ENCODE measurements at regions not wholly inside any gene's neighbourhood (a gene's known extent, or its start where the extent isn't known, plus 50 kb on each side); places are given as distances from the start of the nearest gene placed in this dataset.

DNA sequence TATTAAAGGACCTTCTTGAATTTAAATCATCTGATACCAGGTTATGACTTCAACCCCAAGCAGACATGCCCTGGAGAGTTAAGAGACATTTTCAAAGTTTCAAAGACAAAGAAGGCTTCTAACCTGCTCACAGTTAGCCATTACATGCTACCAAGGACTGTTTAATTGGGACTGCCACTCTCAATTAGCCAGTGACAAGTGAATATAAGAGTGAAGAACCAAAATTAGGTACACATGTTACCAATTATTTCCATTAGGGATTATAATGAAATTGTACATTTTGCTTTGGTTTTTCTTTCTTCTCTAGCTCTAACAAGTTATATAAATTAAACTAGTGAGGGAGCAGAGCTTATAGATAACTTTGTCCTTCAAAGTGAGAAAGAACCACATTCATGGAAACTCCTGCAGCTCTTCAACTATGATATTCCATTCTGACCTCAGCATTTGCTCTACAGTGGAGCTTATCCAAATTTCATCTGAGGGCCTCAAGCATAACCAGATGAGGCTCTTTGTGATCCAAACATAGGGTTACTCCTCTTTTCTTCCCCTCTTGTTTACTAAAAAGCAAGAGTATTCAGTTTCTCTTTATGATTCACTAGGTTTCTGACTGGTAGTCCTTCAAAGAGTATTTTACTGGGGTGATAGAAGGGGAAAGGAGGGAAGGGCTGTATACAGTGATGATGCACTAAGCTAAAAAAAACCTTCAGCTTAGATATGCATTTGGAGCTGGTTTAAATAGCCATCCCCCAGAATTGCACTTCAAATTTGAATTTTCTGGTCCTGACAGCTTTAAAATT lies 91.3 kb downstream of the DUSP6 start:
- peak overlapping the region in 1 of 2 experiments; percentile 92; a peak in 2 of 4 replicates for H3K27ac ChIP-seq (ENCODE audit: low read depth in 2 of 2, low read length in 1 of 2)
- H3K4me3 ChIP-seq (ENCODE audit: low read depth in 2 of 2, low read length in 1 of 2): no peak overlapping the region
- POLR2A ChIA-PET: interaction anchor here (0.6 kb wide), 1 partner anchor 93 kb away, joined by 3 read pairs; no protein-coding TSS in a partner anchor
- no peaks in the 10 kb centered on the region for H3K36me3 ChIP-seq (replicated peaks in 1 of 2; ENCODE audit: control insufficient read depth in 1 of 2, insufficient read depth in 2 of 2, low read length in 1 of 2)
- H3K4me2 ChIP-seq: no peak overlapping the region
- no peaks in the 10 kb centered on the region for H3K27me3 ChIP-seq (ENCODE audit: insufficient read depth)
- no peak overlapping the region for H2AFZ ChIP-seq (ENCODE audit: low read depth)
- H4K20me1 ChIP-seq (ENCODE audit: insufficient read depth): no peaks in the 10 kb centered on the region
- H3K9ac ChIP-seq: no peak overlapping the region
- peak in 1 of 2 experiments; percentile 70; a peak in 2 of 4 replicates for TF ChIP-seq EP300 (IDR thresholded peaks at IDR 0.05; ENCODE audit: borderline replicate concordance in 1 of 2, low read depth in 1 of 2, low read length in 1 of 2)
- no peak for TF ChIP-seq RAD21 (IDR thresholded peaks at IDR 0.05; ENCODE audit: low read length)
- TF ChIP-seq RCOR1 (IDR thresholded peaks at IDR 0.05; ENCODE audit: low read length): 0 out of 2 replicates have a peak, but pooled peaks have one; percentile 20
- TF ChIP-seq NFIC (IDR thresholded peaks at IDR 0.05; ENCODE audit: borderline replicate concordance): no peak
- peaks cover 0 to 8% of the 10 kb centered on the region in 2 experiments; a peak in 2 of 4 replicates for H3K4me1 ChIP-seq (ENCODE audit: control insufficient read depth in 1 of 2, insufficient read depth in 2 of 2, low read depth in 1 of 2, low read length in 1 of 2)
- peak; percentile 25 for DNase-seq
- CTCF ChIA-PET: interaction anchor here (1.0 to 1.5 kb wide), 2 partner anchors 10 to 16 kb away, joined by 3 read pairs; no protein-coding TSS in a partner anchor
- no peaks in the 10 kb centered on the region for H3K79me2 ChIP-seq (ENCODE audit: insufficient read depth)
- H3K9me3 ChIP-seq: no peaks in the 10 kb centered on the region
- H3F3A ChIP-seq (replicated peaks; ENCODE audit: insufficient read depth): no peaks in the 10 kb centered on the region
- no peaks in the 10 kb centered on the region for H3K9me2 ChIP-seq

DNA sequence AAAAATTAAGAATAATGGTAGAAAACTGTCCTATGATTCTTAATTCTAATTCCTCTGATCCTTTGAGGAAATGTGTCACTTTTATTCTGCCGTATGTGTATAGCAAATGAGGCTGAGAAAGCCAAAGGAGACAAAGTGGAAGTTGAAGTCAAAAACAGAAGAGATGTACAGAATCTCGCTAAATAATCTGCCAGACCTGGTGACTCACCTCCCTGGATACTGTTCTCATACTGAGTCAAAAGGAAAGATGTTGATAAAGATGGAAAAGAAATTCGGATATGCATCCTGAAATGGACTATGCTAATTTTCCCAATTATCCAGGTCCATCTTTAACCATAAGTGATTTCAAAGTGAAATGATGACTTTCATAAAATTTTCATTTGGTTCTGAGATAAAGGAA lies 92.5 kb downstream of the DUSP6 start:
- no peaks in the 10 kb centered on the region for H3F3A ChIP-seq (replicated peaks; ENCODE audit: insufficient read depth)
- H3K79me2 ChIP-seq (ENCODE audit: insufficient read depth): no peaks in the 10 kb centered on the region
- TF ChIP-seq RFX5 (IDR thresholded peaks at IDR 0.05; ENCODE audit: low read length): no peak
- TF ChIP-seq SIN3A (IDR thresholded peaks at IDR 0.05; ENCODE audit: borderline replicate concordance, low read depth, low read length): no peak
- no peak for TF ChIP-seq RCOR1 (IDR thresholded peaks at IDR 0.05; ENCODE audit: low read length)
- peak; percentile 37; the same call in 1 of the 2 replicates for TF ChIP-seq TCF12 (IDR thresholded peaks at IDR 0.05)
- TF ChIP-seq JUND (IDR thresholded peaks at IDR 0.05): peak; percentile 50
- no peak for TF ChIP-seq MXI1 (IDR thresholded peaks at IDR 0.05; ENCODE audit: low read depth, low read length)
- TF ChIP-seq FOXM1 (IDR thresholded peaks at IDR 0.05; ENCODE audit: low read depth): no peak
- TF ChIP-seq NRF1 (IDR thresholded peaks at IDR 0.05; ENCODE audit: low read depth, low read length): no peak
- TF ChIP-seq ELF1 (IDR thresholded peaks at IDR 0.05): no peak
- no peak for TF ChIP-seq RXRA (IDR thresholded peaks at IDR 0.05; ENCODE audit: borderline replicate concordance, low read depth)
- TF ChIP-seq NFIC (IDR thresholded peaks at IDR 0.05; ENCODE audit: borderline replicate concordance): no peak
- TF ChIP-seq TEAD4 (IDR thresholded peaks at IDR 0.05; ENCODE audit: borderline replicate concordance, insufficient read depth): no peak
- TF ChIP-seq, protein P1, sequence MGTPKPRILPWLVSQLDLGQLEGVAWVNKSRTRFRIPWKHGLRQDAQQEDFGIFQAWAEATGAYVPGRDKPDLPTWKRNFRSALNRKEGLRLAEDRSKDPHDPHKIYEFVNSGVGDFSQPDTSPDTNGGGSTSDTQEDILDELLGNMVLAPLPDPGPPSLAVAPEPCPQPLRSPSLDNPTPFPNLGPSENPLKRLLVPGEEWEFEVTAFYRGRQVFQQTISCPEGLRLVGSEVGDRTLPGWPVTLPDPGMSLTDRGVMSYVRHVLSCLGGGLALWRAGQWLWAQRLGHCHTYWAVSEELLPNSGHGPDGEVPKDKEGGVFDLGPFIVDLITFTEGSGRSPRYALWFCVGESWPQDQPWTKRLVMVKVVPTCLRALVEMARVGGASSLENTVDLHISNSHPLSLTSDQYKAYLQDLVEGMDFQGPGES (IDR thresholded peaks at IDR 0.05; ENCODE audit: low read depth, low read length): no peak
- TF ChIP-seq FOSL2 (IDR thresholded peaks at IDR 0.05; ENCODE audit: borderline replicate concordance, low read depth): peak; percentile 42; the same call in 1 of the 2 replicates
- TF ChIP-seq RAD21 (IDR thresholded peaks at IDR 0.05; ENCODE audit: low read length): no peak
- TF ChIP-seq GABPA (IDR thresholded peaks at IDR 0.05; ENCODE audit: low read depth): no peak
- TF ChIP-seq, protein P2, sequence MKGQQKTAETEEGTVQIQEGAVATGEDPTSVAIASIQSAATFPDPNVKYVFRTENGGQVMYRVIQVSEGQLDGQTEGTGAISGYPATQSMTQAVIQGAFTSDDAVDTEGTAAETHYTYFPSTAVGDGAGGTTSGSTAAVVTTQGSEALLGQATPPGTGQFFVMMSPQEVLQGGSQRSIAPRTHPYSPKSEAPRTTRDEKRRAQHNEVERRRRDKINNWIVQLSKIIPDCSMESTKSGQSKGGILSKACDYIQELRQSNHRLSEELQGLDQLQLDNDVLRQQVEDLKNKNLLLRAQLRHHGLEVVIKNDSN (IDR thresholded peaks at IDR 0.05; ENCODE audit: borderline replicate concordance, low read depth): no peak
- H3K9me3 ChIP-seq: no peaks in the 10 kb centered on the region
- no peak overlapping the region for H2AFZ ChIP-seq (ENCODE audit: low read depth)
- no peaks in the 10 kb centered on the region for H3K27me3 ChIP-seq (ENCODE audit: insufficient read depth)
- DNase-seq: no peak
- no peaks in the 10 kb centered on the region for H4K20me1 ChIP-seq (ENCODE audit: insufficient read depth)
- H3K9me2 ChIP-seq: no peaks in the 10 kb centered on the region
- H3K27ac ChIP-seq (ENCODE audit: low read depth in 2 of 2, low read length in 1 of 2): peak overlapping the region in 1 of 2 experiments; percentile 92; a peak in 2 of 4 replicates
- no peak overlapping the region for H3K9ac ChIP-seq
- 30% methylated on average over 3 of the region's 3 CpGs for WGBS (ENCODE audit: low lambda C conversion rate)
- H3K4me3 ChIP-seq (ENCODE audit: low read depth in 2 of 2, low read length in 1 of 2): no peak overlapping the region
- ChIA-PET CTCF (interaction anchor here (1.3 kb wide), 1 partner anchor 12 kb away, joined by 4 read pairs; no protein-coding TSS in a partner anchor), POLR2A (no interaction called here)
- H3K4me1 ChIP-seq (ENCODE audit: control insufficient read depth in 1 of 2, insufficient read depth in 2 of 2, low read depth in 1 of 2, low read length in 1 of 2): peaks cover 0 to 8% of the 10 kb centered on the region in 2 experiments; a peak in 2 of 4 replicates
- H3K4me2 ChIP-seq: no peak overlapping the region
- H3K36me3 ChIP-seq (replicated peaks in 1 of 2; ENCODE audit: control insufficient read depth in 1 of 2, insufficient read depth in 2 of 2, low read length in 1 of 2): no peaks in the 10 kb centered on the region
